GM21390 (cell line): ENCODE measurements at regions not wholly inside any gene's neighbourhood (a gene's known extent, or its start where the extent isn't known, plus 50 kb on each side); places are given as distances from the start of the nearest gene placed in this dataset.

ENCODE experiments used
- ATAC-seq: cut with Tn5 transposase; IDR thresholded peaks from one replicate; pipeline ENCODE4 v1.9.1; 2021; ENCODE audit not compliant: unreplicated experiment

GRCh38 chr17:79404136-79404911 lies 206.5 kb downstream of the RBFOX3 start:
- no peak for ATAC-seq

DNA sequence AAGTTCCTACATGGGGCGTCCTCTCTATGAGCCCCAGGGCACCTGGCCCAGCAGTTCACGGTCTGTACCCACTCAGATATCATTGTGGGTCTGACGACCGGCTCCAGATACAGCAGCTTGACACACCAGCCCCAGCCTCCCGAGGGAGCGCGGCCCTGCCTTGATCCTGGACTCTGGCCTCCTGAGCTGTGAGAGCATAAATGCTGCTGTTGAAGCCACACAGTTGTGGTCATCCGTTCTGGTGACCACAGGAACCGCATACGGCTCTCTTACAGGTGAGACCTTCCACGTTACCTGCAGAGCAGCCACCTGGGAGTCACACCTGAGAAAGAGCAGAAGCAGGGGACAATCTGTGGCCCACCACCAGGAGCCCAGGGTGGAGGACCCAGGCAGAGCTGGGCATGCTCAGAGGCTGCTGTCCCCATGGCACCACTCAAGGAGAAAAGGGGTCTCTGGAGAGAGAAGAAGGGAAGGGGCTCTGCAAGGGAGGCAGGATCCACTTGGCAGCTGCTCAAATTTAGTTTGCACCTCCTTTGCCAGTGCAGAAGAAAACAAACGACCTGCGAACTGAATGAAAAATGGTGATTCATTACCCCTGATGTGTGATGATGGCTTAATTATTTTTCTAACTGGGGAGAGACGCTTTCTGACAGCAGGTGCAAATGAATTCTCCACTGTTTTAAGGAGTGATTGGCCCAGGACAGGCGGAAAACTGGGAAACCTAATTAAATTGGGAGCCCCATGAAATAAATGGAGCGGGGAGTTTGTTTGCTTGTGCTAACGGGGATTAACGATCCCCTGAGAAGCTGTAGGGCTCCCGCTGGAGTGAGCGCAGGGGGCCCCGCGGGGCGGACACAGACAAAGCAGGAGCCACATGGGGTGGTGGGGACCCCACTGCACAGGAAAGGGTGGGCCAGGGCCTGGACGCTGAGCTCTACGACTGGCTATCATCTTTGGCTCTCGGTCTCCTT lies 208.9 kb downstream of the RBFOX3 start:
- ATAC-seq, result no peak

DNA sequence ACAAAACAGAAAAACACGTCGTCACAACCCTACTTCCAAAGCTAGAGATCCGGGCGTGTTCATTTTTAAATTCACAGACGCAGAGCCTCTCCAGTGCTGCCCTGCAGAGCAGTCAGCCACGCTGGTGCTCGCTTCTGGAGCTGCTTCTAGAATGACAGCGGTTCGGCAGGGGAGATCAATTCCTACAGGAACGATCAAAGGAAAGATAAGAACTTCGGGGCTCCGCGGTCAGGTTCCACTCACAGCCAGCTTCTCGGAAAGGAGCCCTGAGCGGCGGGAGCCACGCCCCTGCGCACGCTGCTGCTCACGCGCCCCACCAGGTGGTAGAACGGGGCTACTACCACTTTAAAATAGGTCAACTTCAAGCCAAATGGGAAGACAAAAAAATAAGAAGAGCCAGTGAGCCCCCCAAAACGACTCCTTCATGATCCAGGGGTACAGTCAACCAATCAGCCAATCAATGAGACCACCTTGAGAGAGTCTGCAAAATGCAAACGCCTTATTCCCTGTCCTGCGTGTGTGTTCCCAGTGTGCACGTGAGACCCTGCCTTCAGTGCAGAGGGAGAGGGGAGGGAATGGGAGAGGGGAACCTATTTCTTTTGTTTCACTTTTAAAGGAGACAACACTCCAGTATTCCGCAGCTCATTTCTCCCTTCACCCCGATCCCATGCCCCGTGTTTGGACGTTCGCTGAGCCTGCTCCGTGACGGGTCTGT lies 209.7 kb downstream of the RBFOX3 start:
- no peak for ATAC-seq

DNA sequence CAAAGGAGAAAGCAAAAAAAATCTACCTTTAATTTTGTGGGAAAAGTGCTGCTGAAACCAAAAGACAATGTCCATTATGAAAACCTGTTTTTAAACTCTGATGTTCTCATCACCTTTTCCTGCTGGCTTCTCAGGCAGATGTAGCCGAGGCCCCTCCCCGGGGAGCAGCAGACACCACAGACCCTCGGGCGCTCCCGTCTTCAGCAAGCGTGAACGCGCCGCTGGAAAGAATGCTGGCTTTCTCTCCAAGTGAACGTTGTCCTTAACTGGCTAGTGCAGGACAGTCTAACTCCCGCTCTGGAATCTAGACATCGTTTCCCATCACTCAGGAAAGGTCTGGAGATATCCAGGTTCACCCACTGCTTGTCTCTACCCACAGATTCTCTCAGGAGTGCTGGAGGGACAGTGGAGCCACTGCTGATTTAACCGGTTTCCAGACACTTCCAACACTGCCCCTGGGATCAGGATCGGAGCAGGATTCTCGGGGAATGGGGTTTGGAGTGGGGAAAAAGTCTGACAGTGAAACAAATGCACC lies 211.2 kb downstream of the RBFOX3 start:
- ATAC-seq, result no peak

DNA sequence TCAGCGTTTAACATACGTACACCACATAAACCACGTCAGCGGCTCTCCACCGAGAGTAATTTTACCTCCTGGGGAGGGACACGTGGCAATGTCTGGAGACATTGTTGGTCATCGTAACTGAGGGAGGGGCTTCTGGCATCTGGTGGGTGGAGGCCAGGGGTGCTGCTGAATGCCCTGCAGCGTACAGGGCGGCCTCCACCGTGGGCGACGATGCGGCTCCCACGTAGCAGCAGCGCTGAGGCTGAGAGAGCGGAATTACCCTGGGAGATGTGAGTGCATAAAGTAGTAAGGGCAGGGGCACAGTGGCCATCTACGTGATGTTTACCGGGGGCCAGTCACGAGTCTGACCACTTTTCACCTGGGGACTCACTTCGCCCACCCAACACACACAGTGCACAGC lies 212.4 kb downstream of the RBFOX3 start:
- no peak for ATAC-seq

DNA sequence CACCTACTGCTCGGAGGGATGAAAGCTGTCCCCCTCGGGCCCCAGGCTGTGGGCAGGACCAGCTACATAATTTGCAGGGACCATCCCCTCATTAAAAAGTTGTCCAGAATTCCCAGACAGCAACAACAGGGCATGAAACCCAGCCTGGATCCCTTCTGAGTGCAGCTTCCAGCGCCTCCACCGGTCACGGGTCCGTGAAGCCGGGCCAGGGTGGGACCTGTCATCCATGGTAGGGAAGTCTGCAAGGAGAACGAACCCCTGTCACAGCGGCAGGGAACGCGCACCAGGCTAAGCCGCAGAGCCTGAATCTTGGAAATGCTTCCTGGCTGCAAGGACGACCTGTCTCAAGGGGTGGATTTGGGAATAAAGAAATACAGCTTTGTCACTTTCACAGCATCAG lies 214.2 kb downstream of the RBFOX3 start:
- ATAC-seq, result no peak

DNA sequence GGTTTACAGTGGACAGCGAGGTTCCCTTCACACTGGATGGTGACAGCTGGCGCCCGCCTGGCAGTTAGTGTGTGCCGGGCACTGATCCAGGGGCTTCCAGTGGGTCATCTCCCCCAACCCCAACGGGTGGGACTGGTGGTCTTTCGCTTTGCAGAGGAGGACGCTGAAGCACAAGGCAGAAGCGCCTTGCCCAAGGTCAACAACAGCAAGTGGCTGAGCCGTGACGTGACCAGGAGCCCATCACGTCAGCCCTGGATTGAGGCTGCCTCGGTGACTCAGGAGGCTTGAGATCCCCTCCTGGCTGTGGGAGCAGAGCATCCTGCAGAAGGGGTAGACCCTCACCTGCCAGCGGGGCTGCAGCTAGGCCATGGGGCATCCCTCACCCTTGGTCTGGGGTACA lies 215.3 kb downstream of the RBFOX3 start:
- no peak for ATAC-seq

DNA sequence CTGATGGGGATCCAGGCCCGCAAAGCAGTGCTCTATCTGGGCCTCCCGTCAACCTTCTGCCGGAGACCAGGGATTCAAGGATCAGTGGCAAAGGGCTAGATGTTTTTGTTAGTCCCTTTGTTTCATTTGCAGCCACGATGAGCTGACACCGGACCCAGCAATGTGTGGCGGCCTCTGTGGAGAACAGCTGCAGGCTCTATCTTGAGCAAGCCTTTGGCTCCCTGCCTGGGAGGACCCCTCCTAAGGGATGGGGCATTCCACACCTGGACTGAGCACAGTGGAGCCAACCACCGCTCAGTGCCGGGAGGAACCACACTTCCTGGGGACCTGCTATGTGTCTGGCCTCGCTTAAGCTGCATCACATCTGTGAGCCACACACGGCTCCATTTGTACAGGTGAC lies 215.8 kb downstream of the RBFOX3 start:
- ATAC-seq, result no peak

GRCh38 chr17:79393358-79394052 lies 217.3 kb downstream of the RBFOX3 start:
- no peak for ATAC-seq

DNA sequence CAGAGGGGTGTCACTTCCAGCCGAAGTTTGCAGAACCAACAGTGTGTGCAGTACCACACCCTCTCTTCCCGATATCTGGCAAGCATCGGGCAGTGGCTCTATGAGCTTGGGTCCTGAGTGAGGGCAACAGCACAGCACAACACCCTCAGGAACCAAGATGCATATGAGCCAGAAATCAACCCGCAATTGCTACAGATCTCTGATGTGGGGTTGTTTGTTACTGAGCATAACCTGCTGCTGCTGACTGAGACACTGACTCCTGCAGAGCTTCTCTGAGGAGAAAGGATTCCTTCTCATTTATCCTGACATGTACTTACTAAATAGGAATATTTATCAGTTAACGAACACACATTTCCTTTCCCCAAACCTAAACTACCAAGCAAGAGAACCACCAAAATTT lies 218.3 kb downstream of the RBFOX3 start:
- no peak for ATAC-seq

DNA sequence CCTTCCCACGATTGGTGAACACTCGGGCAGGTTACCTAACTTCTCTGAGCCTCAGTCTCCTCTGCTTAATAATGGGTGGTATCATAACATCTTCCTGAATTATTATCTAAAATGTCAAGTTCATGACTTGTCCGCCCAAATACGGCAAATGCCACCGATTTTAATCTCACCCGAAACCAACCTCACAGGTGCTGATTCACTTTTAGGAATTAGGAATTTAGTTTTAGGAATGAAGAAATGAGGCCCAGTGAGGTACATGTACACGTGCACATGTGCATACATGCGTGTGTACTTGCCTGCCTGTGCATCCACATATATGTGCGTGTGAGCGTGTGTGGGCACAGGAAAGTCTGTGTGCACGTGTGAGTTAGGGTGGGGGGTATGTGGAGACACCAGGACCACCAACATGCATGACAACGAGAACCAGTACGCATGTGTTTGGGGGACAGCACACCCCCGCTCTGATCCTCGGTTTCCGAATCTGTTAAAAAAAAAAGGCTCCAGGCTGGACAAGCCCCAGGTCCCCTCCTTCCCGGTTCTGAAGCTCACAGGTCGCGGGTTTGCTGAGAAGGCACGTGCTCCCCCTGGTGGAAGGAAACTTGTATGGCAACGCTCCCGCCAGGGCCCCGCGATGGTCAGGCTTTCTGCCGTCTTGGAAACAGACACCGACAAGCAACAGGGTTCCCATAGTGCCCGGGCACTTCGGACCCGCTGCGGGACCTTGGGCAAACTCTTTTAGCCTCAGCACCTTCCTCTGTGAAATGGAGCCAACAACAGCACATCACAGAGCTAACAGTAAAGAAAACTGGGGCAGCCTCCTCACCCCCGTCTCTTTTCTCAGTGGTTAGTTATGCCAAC lies 219.2 kb downstream of the RBFOX3 start:
- ATAC-seq, result no peak

- ATAC-seq, result no peak
These were observed 221.0 kb downstream of the RBFOX3 start for GRCh38 chr17:79389896-79390295.

DNA sequence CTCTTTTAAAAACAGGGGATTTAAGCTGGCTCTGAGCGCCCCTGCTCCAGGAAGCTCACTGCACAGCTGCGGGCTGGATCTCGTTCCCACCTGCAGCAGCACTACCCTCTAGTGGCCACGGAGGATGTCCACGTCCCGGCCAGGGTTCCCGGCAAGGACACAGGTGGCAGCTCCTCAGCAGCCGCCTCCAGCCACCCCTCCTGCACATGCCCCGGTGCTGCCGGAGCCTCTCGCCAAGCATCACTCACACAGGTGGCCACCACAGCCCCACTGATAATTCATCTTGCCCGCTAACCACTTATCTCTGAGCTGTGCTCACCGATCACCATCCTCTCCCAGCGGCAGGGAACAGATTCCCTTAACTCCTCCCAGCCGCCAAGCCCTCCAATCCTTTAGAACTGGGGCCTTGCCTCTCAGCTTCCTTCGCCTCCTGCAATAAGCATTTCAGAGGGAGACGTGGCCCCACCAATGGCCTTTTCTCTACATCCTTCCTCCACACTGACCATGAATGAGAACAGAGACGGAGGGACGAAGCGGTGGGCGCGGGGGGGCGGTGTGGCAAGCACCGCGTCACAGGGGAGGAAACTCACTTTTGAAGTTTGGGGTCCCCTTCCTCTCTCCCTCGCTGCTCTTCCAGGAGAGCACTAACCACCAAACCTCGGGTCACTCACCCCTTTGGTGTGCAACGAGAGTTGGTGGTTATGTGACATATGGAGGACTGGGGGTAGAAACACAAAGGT lies 222.1 kb downstream of the RBFOX3 start:
- ATAC-seq, result no peak

GRCh38 chr17:79387783-79388182 lies 223.1 kb downstream of the RBFOX3 start:
- no peak for ATAC-seq

DNA sequence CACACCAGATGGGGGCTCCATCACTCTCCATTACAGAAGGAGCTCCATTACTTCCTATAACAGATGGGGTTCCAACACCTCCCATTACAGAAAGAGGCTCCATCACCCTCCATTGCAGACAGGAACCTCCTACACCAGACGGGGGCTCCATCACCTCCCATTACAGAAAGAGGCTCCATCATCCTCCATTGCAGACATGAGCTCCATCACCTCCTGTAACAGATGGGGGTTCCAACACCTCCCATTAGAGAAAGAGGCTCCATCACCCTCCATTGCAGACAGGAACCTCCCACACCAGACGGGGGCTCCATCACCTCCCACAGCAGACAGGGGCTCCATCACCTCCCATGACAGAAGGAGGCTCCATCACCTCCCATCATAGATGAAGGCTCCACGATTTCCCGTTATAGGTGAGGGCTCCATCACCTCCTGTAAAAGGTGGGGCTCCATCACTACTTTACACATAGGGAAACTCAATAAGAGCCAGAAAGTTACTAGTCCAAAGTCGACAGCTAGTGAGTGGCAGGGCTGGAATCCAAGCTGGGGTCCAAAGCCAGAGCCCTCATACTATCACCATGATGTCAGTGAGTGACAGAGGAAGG lies 224.8 kb downstream of the RBFOX3 start:
- no peak for ATAC-seq

DNA sequence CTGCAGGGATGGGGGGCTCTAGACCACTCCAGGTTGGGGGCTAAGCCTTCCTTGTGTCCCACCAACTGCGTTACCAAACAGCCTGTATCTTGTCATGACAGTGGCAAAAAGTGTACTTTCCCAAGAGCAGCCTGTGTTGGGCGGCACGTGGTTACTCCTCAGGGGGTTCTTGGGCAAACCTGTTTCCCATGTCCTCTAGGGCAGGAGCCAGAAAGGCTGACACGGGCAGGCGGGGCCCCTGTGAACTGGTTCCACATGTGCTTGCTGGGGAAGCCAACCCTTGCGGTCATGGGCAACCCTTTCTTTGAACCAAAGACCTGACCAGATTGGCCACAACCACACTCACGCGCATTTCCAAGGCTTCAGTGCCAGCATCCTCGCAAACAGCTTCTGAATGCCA lies 228.5 kb downstream of the RBFOX3 start:
- no peak for ATAC-seq

- ATAC-seq, result no peak
These were observed 231.0 kb downstream of the RBFOX3 start for GRCh38 chr17:79379700-79380445.

DNA sequence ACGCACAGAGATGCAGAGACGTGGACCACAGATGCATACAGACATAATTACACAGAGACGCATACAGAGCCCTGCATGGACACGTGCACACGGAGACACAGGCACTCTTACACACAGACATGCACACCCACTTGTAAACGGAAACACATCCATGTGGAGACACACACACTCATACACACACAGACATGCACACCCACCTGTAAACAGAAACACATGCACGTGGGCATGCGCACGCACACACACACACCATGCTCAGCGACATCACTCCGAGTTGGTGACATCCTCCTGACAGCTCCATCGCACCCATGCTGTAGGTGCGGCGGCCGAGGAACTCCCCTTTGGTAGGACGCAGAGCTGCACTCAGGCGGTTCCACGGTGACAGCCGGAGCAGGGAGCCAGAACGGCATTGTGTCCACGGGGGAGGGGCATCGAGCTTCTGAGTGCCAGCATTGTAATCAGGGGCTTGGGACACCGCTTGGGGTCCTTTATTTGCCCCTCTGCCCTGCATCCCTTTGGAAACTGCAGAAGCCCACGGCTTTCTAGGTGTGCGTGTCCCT lies 233.5 kb downstream of the RBFOX3 start:
- no peak for ATAC-seq
